Immature natural killer cell (primary cell): ENCODE measurements at regions not wholly inside any gene's neighbourhood (a gene's known extent, or its start where the extent isn't known, plus 50 kb on each side); places are given as distances from the start of the nearest gene placed in this dataset.
"Not testable (repeated sequence)": the region's sequence is repeated elsewhere in the genome, so short reads cannot be mapped to it uniquely, and the experiment has no call there.

Experiments used
- DNase-seq, 3 donors: peaks; one replicate each; pipeline ENCODE4 v3.0.0; 2022; ENCODE audit warnings: mixed read lengths in 1 of 3
- H3K27ac Mint-ChIP-seq, 6 donors: one replicate each; pipeline ENCODE4 v1.8.0; 2020; ENCODE audit warnings: mixed read lengths in 6 of 6, mild to moderate bottlenecking in 5 of 6, inconsistent platforms in 4 of 6, moderate library complexity in 3 of 6
- H3K27me3 Mint-ChIP-seq, 3 donors: one replicate each; pipeline ENCODE4 v1.8.0; 2020 to 2021; ENCODE audit warnings: low read depth in 3 of 3, mild to moderate bottlenecking in 3 of 3, mixed read lengths in 3 of 3, moderate library complexity in 3 of 3, inconsistent platforms in 1 of 3
- H3K36me3 Mint-ChIP-seq, 3 donors: one replicate each; pipeline ENCODE4 v1.8.0; 2020; ENCODE audit warnings: mixed read lengths in 3 of 3, inconsistent platforms in 2 of 3, mild to moderate bottlenecking in 2 of 3
- H3K4me1 Mint-ChIP-seq, 2 donors: one replicate each; pipeline ENCODE4 v1.8.0; 2020; ENCODE audit warnings: inconsistent platforms in 2 of 2, mild to moderate bottlenecking in 2 of 2, mixed read lengths in 2 of 2, moderate library complexity in 1 of 2
- H3K4me3 Mint-ChIP-seq, 5 donors: one replicate each; pipeline ENCODE4 v1.8.0; 2020; ENCODE audit warnings: mild to moderate bottlenecking in 5 of 5, mixed read lengths in 5 of 5, inconsistent platforms in 3 of 5, moderate library complexity in 3 of 5
- H3K9me3 Mint-ChIP-seq, 6 donors: one replicate each; pipeline ENCODE4 v1.8.0; 2020; ENCODE audit warnings: mild to moderate bottlenecking in 6 of 6, mixed read lengths in 6 of 6, inconsistent platforms in 4 of 6, moderate library complexity in 3 of 6

DNA sequence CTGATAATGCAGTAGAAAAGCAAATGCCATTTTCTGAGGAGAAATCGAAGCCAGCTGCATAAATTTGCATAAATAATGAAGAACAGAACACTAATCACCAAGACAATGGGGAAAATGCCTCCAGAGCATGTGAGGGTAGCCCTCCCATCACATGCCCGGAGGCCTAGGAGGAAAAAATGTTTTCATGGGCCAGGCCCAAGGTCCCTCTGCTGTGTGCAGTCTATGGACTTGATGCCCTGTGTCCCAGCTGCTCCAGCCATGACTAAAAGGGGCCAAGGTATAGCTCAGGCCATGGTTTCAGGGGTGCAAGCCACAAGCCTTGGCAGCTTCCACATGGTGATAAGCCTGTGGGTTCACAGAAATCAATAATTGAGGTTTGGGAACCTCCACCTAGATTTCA, 164.1 kb downstream of the HAO1 start:
- Mint-ChIP-seq H3K4me3 (no peak overlapping the region), H3K4me1 (no peaks in the 10 kb centered on the region), H3K9me3 (peaks cover 0 to 12% (median 4%) of the 10 kb centered on the region in 6 donors), H3K36me3 (no peaks in the 10 kb centered on the region), H3K27ac (no peak overlapping the region), H3K27me3 (peaks cover 2 to 4% (median 3%) of the 10 kb centered on the region in 3 donors)
- no peak for DNase-seq

DNA sequence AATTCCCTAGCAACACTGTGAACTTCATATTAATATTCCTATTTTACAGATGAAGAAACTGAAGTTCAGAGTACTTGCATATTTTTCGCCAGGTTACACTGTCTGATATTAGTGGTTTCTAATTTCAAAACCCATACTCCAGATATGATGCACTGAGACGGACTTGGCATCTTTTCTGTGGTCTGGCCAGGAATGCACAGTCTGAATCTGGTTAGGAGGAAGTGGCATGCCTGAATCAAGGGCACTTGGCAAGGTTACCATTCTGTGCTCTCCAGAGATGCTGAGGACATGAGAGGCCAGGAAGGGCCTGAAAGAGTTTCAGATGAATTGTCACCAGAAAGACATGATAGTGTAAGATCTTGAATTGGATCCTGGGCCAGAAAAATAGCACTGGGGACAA, 150.1 kb downstream of the HAO1 start:
- Mint-ChIP-seq H3K4me1 (no peaks in the 10 kb centered on the region), H3K9me3 (peaks cover 0 to 5% (median 2%) of the 10 kb centered on the region in 6 donors), H3K27ac (no peak overlapping the region), H3K36me3 (no peaks in the 10 kb centered on the region), H3K27me3 (peaks cover 0 to 5% (median 2%) of the 10 kb centered on the region in 3 donors), H3K4me3 (no peak overlapping the region)
- DNase-seq = no peak

- no peaks in the 10 kb centered on the region for H3K9me3 Mint-ChIP-seq
- H3K4me3 Mint-ChIP-seq = no peak overlapping the region
- no peaks in the 10 kb centered on the region for H3K4me1 Mint-ChIP-seq
- H3K27ac Mint-ChIP-seq = no peak overlapping the region
- no peak for DNase-seq
- H3K36me3 Mint-ChIP-seq = no peaks in the 10 kb centered on the region
- H3K27me3 Mint-ChIP-seq = peaks cover 0 to 3% (median 0%) of the 10 kb centered on the region in 3 donors
Observed at GRCh38 chr20:7792150-7792869, 147.9 kb downstream of the HAO1 start.

- no peak for DNase-seq
- H3K27ac Mint-ChIP-seq = no peak overlapping the region
- no peak overlapping the region for H3K4me3 Mint-ChIP-seq
- no peaks in the 10 kb centered on the region for H3K36me3 Mint-ChIP-seq
- no peaks in the 10 kb centered on the region for H3K4me1 Mint-ChIP-seq
- H3K27me3 Mint-ChIP-seq = peaks cover 0 to 4% (median 2%) of the 10 kb centered on the region in 3 donors
- peaks cover 0 to 8% (median 3%) of the 10 kb centered on the region in 6 donors for H3K9me3 Mint-ChIP-seq
Observed at GRCh38 chr20:7798176-7798575, 142.1 kb downstream of the HAO1 start.

GRCh38 chr20:7799862-7800261, 140.4 kb downstream of the HAO1 start:
- Mint-ChIP-seq H3K4me3 (no peak overlapping the region), H3K4me1 (no peaks in the 10 kb centered on the region), H3K27me3 (peaks cover 0 to 4% (median 2%) of the 10 kb centered on the region in 3 donors), H3K27ac (no peak overlapping the region), H3K9me3 (peaks cover 0 to 8% (median 3%) of the 10 kb centered on the region in 6 donors), H3K36me3 (no peaks in the 10 kb centered on the region)
- DNase-seq = no peak

DNA sequence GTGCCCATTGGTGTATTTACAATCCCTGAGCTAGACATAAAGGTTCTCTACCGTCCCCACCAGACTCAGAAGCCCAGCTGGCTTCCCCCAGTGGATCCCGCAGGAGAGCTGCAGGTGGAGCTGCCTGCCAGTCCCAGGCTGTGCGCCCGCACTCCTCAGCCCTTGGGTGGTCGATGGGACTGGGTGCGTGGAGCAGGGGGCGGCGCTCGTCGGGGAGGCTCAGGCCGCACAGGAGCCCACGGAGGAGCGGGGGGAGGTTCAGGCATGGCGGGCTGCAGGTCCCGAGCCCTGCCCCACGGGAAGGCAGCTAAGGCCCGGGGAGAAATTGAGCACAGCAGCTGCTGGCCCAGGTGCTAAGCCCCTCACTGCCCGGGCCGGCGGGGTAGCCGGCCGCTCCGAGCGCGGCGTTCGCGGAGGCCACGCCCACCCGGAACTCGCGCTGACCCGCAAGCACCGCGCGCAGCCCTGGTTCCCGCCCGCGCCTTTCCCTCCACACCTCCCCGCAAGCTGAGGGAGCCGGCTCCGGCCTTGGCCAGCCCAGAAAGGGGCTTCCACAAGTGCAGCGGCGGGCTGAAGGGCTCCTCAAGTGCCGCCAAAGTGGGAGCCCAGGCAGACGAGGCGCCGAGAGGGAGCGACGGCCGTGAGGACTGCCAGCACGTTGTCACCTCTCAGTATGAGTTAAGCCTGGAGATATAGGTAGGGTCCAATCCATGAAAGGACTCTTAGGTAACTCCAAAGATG, 136.7 kb downstream of the HAO1 start:
- DNase-seq, H3K4me1 Mint-ChIP-seq, H3K27ac Mint-ChIP-seq, H3K36me3 Mint-ChIP-seq, H3K27me3 Mint-ChIP-seq, H3K4me3 Mint-ChIP-seq: not testable (repeated sequence)
- H3K9me3 Mint-ChIP-seq = peaks cover 0 to 10% (median 3%) of the 10 kb centered on the region in 6 donors

- H3K4me3 Mint-ChIP-seq = no peak overlapping the region
- no peaks in the 10 kb centered on the region for H3K4me1 Mint-ChIP-seq
- no peak overlapping the region for H3K27ac Mint-ChIP-seq
- DNase-seq = no peak
- H3K36me3 Mint-ChIP-seq = no peaks in the 10 kb centered on the region
- H3K9me3 Mint-ChIP-seq = peaks cover 0 to 16% (median 11%) of the 10 kb centered on the region in 6 donors
- peaks cover 4% of the 10 kb centered on the region in 3 donors for H3K27me3 Mint-ChIP-seq
Observed at GRCh38 chr20:7806831-7807230, 133.4 kb downstream of the HAO1 start.

DNA sequence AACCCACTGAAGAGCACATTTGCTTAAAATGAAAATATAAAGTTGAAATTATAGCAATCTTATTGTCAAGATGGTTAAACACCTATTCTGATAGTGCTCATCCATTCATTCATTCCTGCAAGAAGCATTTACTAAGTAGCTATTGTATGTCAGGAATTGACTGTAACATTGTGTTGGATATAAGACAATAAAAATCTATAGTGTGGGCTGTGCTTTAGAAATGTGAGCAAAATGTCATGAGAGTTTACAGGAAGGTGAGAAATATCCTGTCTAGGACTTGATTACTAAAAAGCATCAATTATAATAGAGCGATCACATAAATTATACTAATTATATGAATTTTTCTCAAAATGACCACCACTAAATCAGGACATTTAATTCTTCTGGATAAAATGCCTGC, 123.0 kb downstream of the HAO1 start:
- no peak overlapping the region for H3K4me3 Mint-ChIP-seq

DNA sequence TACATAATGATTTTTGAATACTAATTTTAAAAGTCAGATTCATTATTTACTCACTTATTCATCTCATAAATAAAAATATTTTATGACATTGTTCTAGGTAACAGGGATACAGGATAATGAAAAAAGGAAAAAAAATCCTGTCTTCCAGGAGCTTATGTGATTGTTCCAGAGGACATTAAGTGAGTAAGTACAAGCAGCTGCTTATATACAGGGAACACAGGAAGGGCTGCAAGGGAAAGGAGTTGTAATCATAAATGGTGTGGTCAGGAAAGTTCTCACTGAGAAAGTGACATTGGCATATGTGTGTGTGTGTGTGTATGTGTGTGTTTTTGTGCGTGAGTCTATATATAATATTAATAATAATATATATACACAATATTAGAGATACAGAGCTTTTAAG, 121.8 kb downstream of the HAO1 start:
- no peaks in the 10 kb centered on the region for H3K36me3 Mint-ChIP-seq
- no peak overlapping the region for H3K27ac Mint-ChIP-seq
- DNase-seq = no peak
- H3K4me1 Mint-ChIP-seq = no peaks in the 10 kb centered on the region
- peaks cover 0 to 8% (median 0%) of the 10 kb centered on the region in 3 donors for H3K27me3 Mint-ChIP-seq
- peaks cover 0 to 10% (median 4%) of the 10 kb centered on the region in 6 donors for H3K9me3 Mint-ChIP-seq
- H3K4me3 Mint-ChIP-seq = no peak overlapping the region

More for the DNA sequence above, 123.0 kb downstream of the HAO1 start:
- no peak overlapping the region for H3K27ac Mint-ChIP-seq
- no peak for DNase-seq
- no peaks in the 10 kb centered on the region for H3K4me1 Mint-ChIP-seq
- no peaks in the 10 kb centered on the region for H3K36me3 Mint-ChIP-seq
- peaks cover 0 to 8% (median 0%) of the 10 kb centered on the region in 3 donors for H3K27me3 Mint-ChIP-seq
- H3K9me3 Mint-ChIP-seq = peaks cover 0 to 10% (median 0%) of the 10 kb centered on the region in 6 donors

DNA sequence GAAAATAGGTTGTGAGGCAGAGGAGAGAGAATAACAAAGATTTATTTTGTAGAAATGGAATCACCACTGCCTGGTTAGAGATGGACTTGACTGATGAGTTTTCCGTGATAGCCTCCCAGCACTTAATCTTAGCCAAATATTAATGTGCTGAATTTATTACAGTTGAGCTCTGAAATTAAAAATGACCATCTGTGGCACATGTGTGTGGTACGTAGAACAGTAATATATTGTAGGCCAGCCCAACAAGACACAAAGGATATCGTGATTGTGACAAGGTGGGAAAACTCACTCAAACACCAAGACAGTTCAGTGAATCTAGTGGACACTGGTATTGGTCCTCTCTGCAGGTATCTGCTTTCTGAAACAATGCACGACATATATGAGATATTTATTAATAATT, 119.4 kb downstream of the HAO1 start:
- Mint-ChIP-seq H3K4me3 (no peak overlapping the region), H3K27ac (no peak overlapping the region), H3K4me1 (no peaks in the 10 kb centered on the region), H3K27me3 (peaks cover 0 to 8% (median 0%) of the 10 kb centered on the region in 3 donors), H3K36me3 (no peaks in the 10 kb centered on the region), H3K9me3 (peaks cover 0 to 7% (median 4%) of the 10 kb centered on the region in 6 donors)
- no peak for DNase-seq

DNA sequence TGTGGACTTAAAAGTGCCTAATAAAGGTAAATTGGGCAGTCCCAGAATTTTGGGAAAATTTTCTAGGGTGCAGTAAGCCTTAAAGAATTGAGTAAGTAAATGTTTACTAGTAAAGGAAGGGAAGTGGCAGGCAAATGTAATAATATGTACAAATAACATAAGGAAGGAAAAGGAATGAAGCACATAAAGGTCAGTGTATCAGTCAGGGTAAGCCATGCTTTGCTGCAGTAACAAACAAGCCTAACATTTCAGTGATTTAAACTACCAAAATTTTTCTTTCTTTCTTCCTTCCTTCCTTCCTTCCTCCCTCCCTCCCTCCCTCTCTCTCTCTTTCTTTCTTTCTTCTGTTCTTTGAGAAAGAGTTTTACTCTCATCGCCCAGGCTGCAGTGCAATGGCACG, 117.5 kb downstream of the HAO1 start:
- no peak overlapping the region for H3K27ac Mint-ChIP-seq
- H3K4me1 Mint-ChIP-seq = no peaks in the 10 kb centered on the region
- no peak for DNase-seq
- peaks cover 0 to 11% (median 4%) of the 10 kb centered on the region in 6 donors for H3K9me3 Mint-ChIP-seq
- H3K36me3 Mint-ChIP-seq = no peaks in the 10 kb centered on the region
- H3K27me3 Mint-ChIP-seq = peaks cover 0 to 8% (median 0%) of the 10 kb centered on the region in 3 donors
- H3K4me3 Mint-ChIP-seq = peak overlapping the region in 1 of 5 donors; percentile 27

- H3K36me3 Mint-ChIP-seq = no peaks in the 10 kb centered on the region
- H3K4me1 Mint-ChIP-seq = no peaks in the 10 kb centered on the region
- H3K4me3 Mint-ChIP-seq = no peak overlapping the region
- DNase-seq = no peak
- peaks cover 0 to 15% (median 0%) of the 10 kb centered on the region in 6 donors for H3K9me3 Mint-ChIP-seq
- H3K27me3 Mint-ChIP-seq = no peaks in the 10 kb centered on the region
- H3K27ac Mint-ChIP-seq = no peak overlapping the region
Observed at GRCh38 chr20:7828437-7828836, 111.8 kb downstream of the HAO1 start.

DNA sequence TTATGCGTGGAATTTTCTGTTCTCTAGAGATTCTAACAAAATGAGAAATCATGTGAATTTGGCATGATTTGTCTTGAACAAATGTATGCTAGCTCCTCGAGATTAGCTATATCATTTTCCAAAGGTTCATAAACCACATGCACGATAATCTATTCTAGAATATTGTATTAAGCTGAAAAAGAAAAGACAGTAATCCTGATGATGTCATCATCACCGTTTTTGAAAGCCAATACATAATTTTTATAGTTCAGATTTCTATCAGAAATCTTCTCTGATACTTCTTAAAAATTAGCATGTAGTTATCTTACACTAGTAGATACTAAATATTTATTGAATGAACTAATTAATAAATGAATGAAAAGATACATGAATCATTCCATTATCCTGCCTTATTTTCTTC, 111.2 kb downstream of the HAO1 start:
- H3K4me1 Mint-ChIP-seq = no peaks in the 10 kb centered on the region
- no peak overlapping the region for H3K4me3 Mint-ChIP-seq
- peaks cover 0 to under 1% (median 0%) of the 10 kb centered on the region in 3 donors for H3K27me3 Mint-ChIP-seq
- no peaks in the 10 kb centered on the region for H3K36me3 Mint-ChIP-seq
- no peak for DNase-seq
- peaks cover 0 to 17% (median 0%) of the 10 kb centered on the region in 6 donors for H3K9me3 Mint-ChIP-seq
- no peak overlapping the region for H3K27ac Mint-ChIP-seq

- Mint-ChIP-seq H3K27me3 (peaks cover 0 to 5% (median 0%) of the 10 kb centered on the region in 3 donors), H3K4me1 (no peaks in the 10 kb centered on the region), H3K27ac (no peak overlapping the region), H3K9me3 (peaks cover 0 to 17% (median 0%) of the 10 kb centered on the region in 6 donors), H3K4me3 (no peak overlapping the region), H3K36me3 (no peaks in the 10 kb centered on the region)
- no peak for DNase-seq
Observed at GRCh38 chr20:7829776-7830175, 110.5 kb downstream of the HAO1 start.
